ENCODE measurements at regions not wholly inside any gene's neighbourhood (a gene's known extent, or its start where the extent isn't known, plus 50 kb on each side); places are given as distances from the start of the nearest gene placed in this dataset.

- TF ChIP-seq CTCF (IDR thresholded peaks at IDR 0.05): no peak
- no peak for TF ChIP-seq ZFX (IDR thresholded peaks at IDR 0.05; ENCODE audit: borderline replicate concordance)
Observed at GRCh38 chr1:212525479-212526110, 83.0 kb upstream of the ATF3 start.
